Large intestine (tissue), 3 donors: ENCODE measurements at regions not wholly inside any gene's neighbourhood (a gene's known extent, or its start where the extent isn't known, plus 50 kb on each side); places are given as distances from the start of the nearest gene placed in this dataset.

Experiments used
- DNase-seq, 2 donors: peaks; one replicate each; pipeline versions ENCODE4 v3.0.0 to v3.0.0-alpha.2; 2013
- H3K27ac ChIP-seq: one replicate; pipeline ENCODE4 v1.5.1; 2013; ENCODE audit warnings: low read length
- H3K27me3 ChIP-seq: 2 replicates; pipeline ENCODE4 v1.6.1; 2013; ENCODE audit warnings: low read length; ENCODE audit not compliant: control insufficient read depth, insufficient read depth
- H3K36me3 ChIP-seq: 2 replicates; pipeline ENCODE4 v1.6.1; 2013; ENCODE audit warnings: low read length; ENCODE audit not compliant: control insufficient read depth, insufficient read depth
- H3K4me1 ChIP-seq: one replicate; pipeline ENCODE4 v1.6.1; 2013; ENCODE audit warnings: low read length; ENCODE audit not compliant: control insufficient read depth, insufficient read depth
- H3K4me3 ChIP-seq: one replicate; pipeline ENCODE4 v1.5.1; 2013; ENCODE audit warnings: low read length
- H3K9me3 ChIP-seq: one replicate; pipeline ENCODE4 v1.6.1; 2013; ENCODE audit warnings: mild to moderate bottlenecking, low read depth, low read length, moderate library complexity; ENCODE audit not compliant: control insufficient read depth
- WGBS: methylation state at CpG from one replicate; pipeline ENCODE4 v1.1.5; 2013; ENCODE audit warnings: low lambda C conversion rate; ENCODE audit not compliant: insufficient coverage; 5-methylcytosine and 5-hydroxymethylcytosine counted together

DNA sequence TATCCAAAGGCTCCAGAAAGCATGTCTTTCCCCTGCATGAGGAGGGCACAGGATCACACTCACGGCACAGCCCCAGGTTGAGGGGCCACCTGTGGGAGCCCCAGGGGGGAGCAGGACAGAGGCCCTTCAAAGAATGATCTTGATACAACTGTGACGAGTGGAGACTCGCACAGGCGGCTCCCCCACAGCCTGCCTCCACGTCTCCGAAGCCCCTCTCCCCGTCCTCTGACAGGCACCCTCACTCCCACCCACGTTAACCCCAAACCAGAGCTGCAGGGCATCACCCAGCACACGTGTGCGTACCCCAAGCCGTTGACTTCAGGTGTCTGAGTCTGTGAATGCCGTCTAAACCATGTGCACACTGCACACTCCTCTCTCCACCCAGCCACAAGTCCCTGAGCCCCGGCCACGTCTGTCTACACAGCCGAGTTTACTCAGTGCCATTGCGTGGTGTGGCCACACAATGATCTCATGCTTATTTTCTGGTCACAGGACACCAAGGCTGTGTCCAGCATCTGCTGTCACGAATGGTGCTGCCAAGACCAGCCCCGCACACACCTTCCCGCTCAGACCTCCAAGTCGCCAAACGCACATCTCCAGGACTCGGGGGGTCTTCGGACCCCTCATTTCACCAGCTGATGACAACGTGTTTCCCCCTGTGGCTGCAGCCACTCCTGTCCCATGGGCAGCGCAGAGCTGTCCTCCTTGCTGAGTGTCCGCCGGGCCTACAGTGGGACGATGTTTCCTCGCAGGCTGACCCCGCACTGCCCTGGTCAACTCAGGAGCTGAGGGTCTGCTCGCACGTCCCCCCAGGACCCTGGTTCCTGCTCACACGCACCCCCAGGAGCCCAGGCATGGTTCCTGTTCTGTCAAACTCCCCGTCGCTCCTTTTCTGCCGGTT, 251.2 kb downstream of the BRD1 start:
- peaks cover 9% of the 10 kb centered on the region for H3K9me3 ChIP-seq
- no CpG with 5 or more reads among the region's 36 CpGs for whole genome bisulfite sequencing
- H3K4me1 ChIP-seq, result no peaks in the 10 kb centered on the region
- H3K27ac ChIP-seq, result no peak overlapping the region
- no peaks in the 10 kb centered on the region for H3K36me3 ChIP-seq
- H3K27me3 ChIP-seq, result no peaks in the 10 kb centered on the region
- H3K4me3 ChIP-seq, result no peak overlapping the region
- no peak for DNase-seq

GRCh38 chr22:49575703-49576081, 252.0 kb downstream of the BRD1 start:
- Histone ChIP-seq H3K4me1 (no peaks in the 10 kb centered on the region), H3K27ac (no peak overlapping the region), H3K27me3 (no peaks in the 10 kb centered on the region), H3K36me3 (no peaks in the 10 kb centered on the region), H3K9me3 (peaks cover 7% of the 10 kb centered on the region), H3K4me3 (no peak overlapping the region)
- DNase-seq, result no peak
- no CpG with 5 or more reads among the region's 20 CpGs for WGBS

- Histone ChIP-seq H3K27ac (no peak overlapping the region), H3K9me3 (peaks cover under 1% of the 10 kb centered on the region), H3K4me3 (no peak overlapping the region), H3K36me3 (no peaks in the 10 kb centered on the region), H3K27me3 (no peaks in the 10 kb centered on the region), H3K4me1 (no peaks in the 10 kb centered on the region)
- WGBS, result 100% methylated on average over 1 of the region's 31 CpGs
- no peak for DNase-seq
These were observed 252.6 kb downstream of the BRD1 start for GRCh38 chr22:49574881-49575702.

DNA sequence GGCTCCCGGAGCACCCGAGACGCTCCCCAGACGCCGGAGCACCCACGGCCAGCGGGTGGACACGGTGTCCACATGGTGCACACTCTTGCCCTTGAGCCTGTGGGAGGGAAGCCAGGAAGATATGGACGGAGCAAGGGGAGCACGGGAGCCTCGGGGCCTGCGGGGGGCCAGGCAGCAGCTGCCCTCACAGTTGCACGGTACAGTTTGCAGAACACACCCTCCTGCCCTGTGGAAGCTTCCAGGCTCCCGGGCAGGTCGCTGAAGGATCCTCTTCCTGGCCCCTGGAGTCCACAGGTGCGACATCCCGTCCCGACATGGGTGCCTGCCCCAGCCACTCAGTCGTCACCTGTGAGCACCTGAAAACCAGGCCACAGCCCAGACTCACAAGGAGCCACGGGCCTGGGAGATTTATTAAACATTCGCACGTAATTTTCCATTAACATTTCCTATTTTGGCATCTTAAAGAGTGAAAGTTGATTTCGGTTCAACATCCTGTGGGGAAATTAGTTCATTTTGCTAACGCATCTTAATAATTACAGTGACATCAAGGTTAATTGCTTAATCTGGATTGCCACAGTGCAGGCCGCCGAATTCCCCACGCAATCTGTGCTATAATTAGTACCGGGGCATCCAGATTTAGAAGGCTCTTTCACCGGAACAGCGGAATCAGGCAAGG, 253.3 kb downstream of the BRD1 start:
- whole genome bisulfite sequencing, result 92% methylated on average over 2 of the region's 30 CpGs
- H3K4me3 ChIP-seq, result no peak overlapping the region
- no peak for DNase-seq
- H3K9me3 ChIP-seq, result no peaks in the 10 kb centered on the region
- no peaks in the 10 kb centered on the region for H3K4me1 ChIP-seq
- H3K27me3 ChIP-seq, result no peaks in the 10 kb centered on the region
- no peaks in the 10 kb centered on the region for H3K36me3 ChIP-seq
- H3K27ac ChIP-seq, result no peak overlapping the region

DNA sequence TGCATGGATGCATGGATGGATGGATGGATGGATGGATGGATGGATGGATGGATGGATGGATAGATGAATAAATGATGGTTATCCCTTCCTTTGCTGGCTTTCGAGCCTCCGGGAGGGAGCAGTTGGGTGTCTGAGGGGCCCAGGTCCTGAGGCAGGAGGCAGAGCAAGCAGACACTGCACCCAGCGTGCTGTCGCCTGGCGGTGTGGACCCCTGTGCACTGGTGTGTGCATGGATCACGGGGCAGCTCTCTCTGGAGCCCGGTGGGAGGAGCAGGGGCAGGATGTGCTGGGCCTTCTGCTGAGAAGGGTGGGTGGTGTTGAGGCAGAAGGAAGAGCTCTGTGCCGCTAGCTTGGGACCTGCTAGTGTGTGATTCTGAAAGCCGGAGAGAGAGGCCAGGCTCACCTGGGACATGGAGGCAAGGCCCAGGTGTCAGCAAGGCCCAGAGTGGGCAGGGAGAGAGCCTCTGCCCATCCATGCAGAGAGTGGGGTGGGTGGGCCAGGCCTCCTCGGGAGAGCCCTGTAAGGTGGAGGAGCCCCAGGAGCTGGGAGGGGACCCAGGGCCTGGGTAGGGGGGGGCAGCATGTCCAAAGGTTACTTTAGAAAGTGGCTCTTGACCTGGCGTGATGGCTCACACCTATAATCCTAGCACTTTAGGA, 254.4 kb downstream of the BRD1 start:
- H3K27me3 ChIP-seq, result no peaks in the 10 kb centered on the region
- no peaks in the 10 kb centered on the region for H3K9me3 ChIP-seq
- H3K27ac ChIP-seq, result no peak overlapping the region
- no peaks in the 10 kb centered on the region for H3K36me3 ChIP-seq
- no peak overlapping the region for H3K4me3 ChIP-seq
- no CpG with 5 or more reads among the region's 11 CpGs for WGBS
- H3K4me1 ChIP-seq, result no peaks in the 10 kb centered on the region
- no peak for DNase-seq

GRCh38 chr22:49571326-49571725, 256.3 kb downstream of the BRD1 start:
- H3K9me3 ChIP-seq, result no peaks in the 10 kb centered on the region
- DNase-seq, result no peak
- H3K27me3 ChIP-seq, result no peaks in the 10 kb centered on the region
- no peaks in the 10 kb centered on the region for H3K4me1 ChIP-seq
- no peak overlapping the region for H3K4me3 ChIP-seq
- WGBS, result no CpG with 5 or more reads among the region's 14 CpGs
- no peaks in the 10 kb centered on the region for H3K36me3 ChIP-seq
- no peak overlapping the region for H3K27ac ChIP-seq

DNA sequence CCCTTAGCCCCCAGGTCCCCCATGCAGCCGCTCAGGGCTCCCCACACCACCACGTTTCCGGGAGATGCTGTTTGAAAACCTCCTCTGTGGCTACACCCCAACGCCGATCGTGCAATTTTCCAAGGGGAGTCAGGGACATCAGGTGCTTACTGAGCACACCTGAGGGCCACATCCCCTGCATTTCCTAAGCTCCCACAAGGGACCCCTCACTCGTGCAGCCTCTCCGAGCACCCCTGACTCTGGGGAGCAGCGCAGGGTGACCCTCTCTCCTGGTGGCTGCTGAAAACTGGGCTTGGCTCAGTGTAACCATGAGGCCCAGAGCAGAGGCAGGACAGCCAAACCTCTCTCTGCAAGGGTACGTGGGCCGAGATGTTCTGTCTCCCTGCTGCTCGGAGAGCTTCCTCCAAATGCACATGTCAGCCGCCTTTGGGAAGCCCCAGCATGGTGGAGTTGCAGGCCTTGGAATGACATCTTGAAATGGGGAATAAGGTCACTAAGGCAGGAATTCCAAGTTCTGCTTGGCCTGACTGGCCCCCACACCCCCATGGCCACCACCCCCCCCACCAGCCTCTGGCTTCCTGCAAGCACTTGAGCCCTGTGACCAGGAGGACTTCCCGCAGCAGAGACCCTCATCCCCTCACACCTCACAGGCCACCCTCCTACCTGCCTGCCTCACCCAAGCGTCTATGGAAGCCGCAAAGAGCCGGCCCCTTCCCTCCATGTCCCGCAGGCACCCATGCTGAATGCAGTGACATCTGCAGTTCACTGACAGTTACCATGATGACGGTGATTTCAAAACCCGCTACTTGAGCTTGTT, 257.4 kb downstream of the BRD1 start:
- DNase-seq, result no peak
- no peaks in the 10 kb centered on the region for H3K9me3 ChIP-seq
- no peaks in the 10 kb centered on the region for H3K4me1 ChIP-seq
- H3K4me3 ChIP-seq, result no peak overlapping the region
- H3K27me3 ChIP-seq, result no peaks in the 10 kb centered on the region
- no CpG with 5 or more reads among the region's 20 CpGs for WGBS
- H3K36me3 ChIP-seq, result no peaks in the 10 kb centered on the region
- H3K27ac ChIP-seq, result no peak overlapping the region

DNA sequence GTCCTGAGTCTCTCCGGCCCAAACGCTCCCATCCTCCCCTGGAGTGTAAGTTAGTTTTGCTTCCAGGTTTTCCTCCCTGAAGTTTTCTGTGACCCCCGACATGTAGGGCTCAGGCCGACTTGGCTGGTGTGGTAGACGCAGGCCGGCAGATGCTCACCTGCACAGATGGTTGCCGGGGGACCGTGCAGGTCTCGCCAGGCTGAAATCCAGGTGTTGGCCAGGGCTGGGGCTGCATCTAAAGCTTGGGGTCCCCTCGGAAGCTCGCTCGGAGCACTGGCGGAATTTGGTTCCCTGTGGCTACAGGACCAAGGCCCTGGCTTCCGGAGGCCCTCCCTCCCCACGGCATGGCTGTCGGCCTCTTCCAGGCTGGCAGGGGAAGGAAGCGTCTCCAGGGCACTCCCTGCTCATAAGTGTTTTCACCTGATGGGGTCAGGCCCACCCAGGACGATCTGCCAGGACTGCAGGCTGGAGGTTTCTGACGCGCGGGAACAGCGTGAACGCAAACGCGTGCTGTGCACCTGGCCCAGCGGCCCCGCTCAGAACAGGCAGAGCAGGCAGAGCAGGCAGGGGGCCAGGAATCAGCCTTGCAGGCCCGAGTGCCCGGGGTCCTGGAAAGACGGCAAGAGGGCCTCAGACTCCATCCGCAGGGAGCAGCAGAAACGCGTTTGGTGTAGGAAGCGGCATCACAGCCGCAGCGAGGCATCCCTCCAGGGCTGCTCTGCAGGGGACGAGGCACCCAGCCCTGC, 258.2 kb downstream of the BRD1 start:
- no CpG with 5 or more reads among the region's 37 CpGs for WGBS
- Histone ChIP-seq H3K27ac (no peak overlapping the region), H3K36me3 (no peaks in the 10 kb centered on the region), H3K4me1 (no peaks in the 10 kb centered on the region), H3K4me3 (no peak overlapping the region), H3K27me3 (no peaks in the 10 kb centered on the region), H3K9me3 (no peaks in the 10 kb centered on the region)
- DNase-seq, result no peak

DNA sequence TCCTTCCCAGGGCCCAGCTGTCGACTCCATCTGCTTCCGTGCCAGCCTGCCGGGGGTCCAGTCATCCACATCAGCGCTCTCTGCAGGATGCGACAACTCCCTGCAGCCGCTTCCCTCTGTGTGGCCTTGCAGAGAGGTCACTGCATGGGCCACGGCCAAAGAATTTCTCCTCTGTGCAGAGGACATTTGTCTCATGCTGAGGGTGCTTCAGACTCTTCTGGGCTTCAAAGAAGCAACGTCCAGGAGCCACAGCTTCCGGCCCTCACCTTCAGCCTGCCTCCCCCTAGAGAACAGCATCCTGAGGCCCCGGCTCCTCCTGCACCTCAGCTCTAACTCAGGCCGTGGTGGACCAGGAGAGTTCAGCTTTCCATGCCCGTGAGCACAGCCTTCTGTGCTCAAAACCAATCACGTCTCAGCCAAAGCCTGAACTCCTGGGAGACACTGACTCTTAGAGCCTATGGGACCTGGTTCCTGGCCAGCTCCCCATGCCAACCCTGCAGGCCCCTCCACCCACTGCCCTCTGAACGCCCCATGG, 258.9 kb downstream of the BRD1 start:
- Histone ChIP-seq H3K4me3 (no peak overlapping the region), H3K4me1 (no peaks in the 10 kb centered on the region), H3K27me3 (no peaks in the 10 kb centered on the region), H3K27ac (no peak overlapping the region), H3K9me3 (no peaks in the 10 kb centered on the region), H3K36me3 (no peaks in the 10 kb centered on the region)
- no peak for DNase-seq
- WGBS, result no CpG with 5 or more reads among the region's 14 CpGs
